Endothelial cell of umbilical vein (primary cell): ENCODE measurements at regions not wholly inside any gene's neighbourhood (a gene's known extent, or its start where the extent isn't known, plus 50 kb on each side); places are given as distances from the start of the nearest gene placed in this dataset.

Experiments
- BruUV-seq: library from RNA; stranded (reverse); fragments of 400-500 nt; replicated peaks from 2 replicates; lab custom pipeline; 2021; lab: Mats Ljungman, UMichigan
- CTCF ChIA-PET: fragments of 300-600, 350-600 bp; sonication (Branson Sonifier 250); formaldehyde crosslinking; loops from one replicate; lab custom pipeline; 2021; ENCODE audit warnings: antibody characterized with exemption, inconsistent platforms; lab: Charles Lee
- POLR2A ChIA-PET: fragments of 300-600, 350-600 bp; sonication (Branson Sonifier 250); formaldehyde crosslinking; loops from one replicate; lab custom pipeline; 2021; ENCODE audit warnings: antibody characterized with exemption, inconsistent platforms; lab: Charles Lee
- DNase-seq: peaks from one replicate; pipeline ENCODE4 v3.0.0-alpha.2; 2011; ENCODE audit warnings: low read depth, low spot score
- FAIRE-seq: peaks from 2 replicates; lab custom pipeline; 2011; peaks lifted over from hg19 to GRCh38; lab: Jason Lieb, UNC
- H2AFZ ChIP-seq: 2 replicates; pipeline ENCODE4 v1.6.0; 2012; ENCODE audit warnings: low read depth, low read length, control low read depth, inconsistent platforms
- H3K27ac ChIP-seq: 2 replicates; pipeline ENCODE4 v1.5.1; 2011; ENCODE audit warnings: low read depth, mild to moderate bottlenecking, control low read depth, low read length, moderate library complexity; ENCODE audit not compliant: insufficient read depth
- H3K27me3 ChIP-seq, 2 experiments: 2 replicates each; pipeline versions ENCODE4 v1.6.0 to v1.6.1; 2011; ENCODE audit warnings: low read length in 2 of 2, mixed read lengths in 1 of 2; ENCODE audit not compliant: control insufficient read depth in 2 of 2, insufficient read depth in 2 of 2
- H3K36me3 ChIP-seq, 2 experiments: 2 replicates in 1 of 2; 3 replicates in 1 of 2; pipeline ENCODE4 v1.5.1; 2011; ENCODE audit warnings: low read length in 2 of 2, mild to moderate bottlenecking in 1 of 2, moderate library complexity in 1 of 2; ENCODE audit not compliant: control insufficient read depth in 2 of 2, insufficient read depth in 2 of 2; ENCODE audit errors: extremely low read depth in 1 of 2
- H3K4me1 ChIP-seq: 3 replicates; pipeline ENCODE4 v1.5.1; 2011; ENCODE audit warnings: mild to moderate bottlenecking, low read length; ENCODE audit not compliant: control insufficient read depth, insufficient read depth; ENCODE audit errors: extremely low read depth
- H3K4me2 ChIP-seq: 2 replicates; pipeline ENCODE4 v1.6.1; 2011; ENCODE audit warnings: low read length, control low read depth, mixed read lengths; ENCODE audit not compliant: insufficient read depth
- H3K4me3 ChIP-seq, 3 experiments: fragments of 200-600 bp in 1 of 3; sonication (generic), shearing (Covaris generic) in 1 of 3; replicated peaks in 1 of 3; 2 replicates each; pipeline ENCODE4 v1.5.1; 2011 to 2016; ENCODE audit warnings: control low read depth in 3 of 3, low read length in 3 of 3, mild to moderate bottlenecking in 2 of 3, inconsistent platforms in 1 of 3, low read depth in 1 of 3, moderate library complexity in 1 of 3; ENCODE audit not compliant: insufficient read depth in 1 of 3
- H3K79me2 ChIP-seq: 2 replicates; pipeline ENCODE4 v1.6.0; 2012; ENCODE audit warnings: low read length, inconsistent platforms; ENCODE audit not compliant: control insufficient read depth, insufficient read depth
- H3K9ac ChIP-seq: replicated peaks from 2 replicates; pipeline ENCODE3; 2011; ENCODE audit warnings: low read length, control low read depth; ENCODE audit not compliant: insufficient read depth; ENCODE audit errors: extremely low read depth
- H3K9me1 ChIP-seq: replicated peaks from 3 replicates; pipeline ENCODE4 v1.6.0; 2011; ENCODE audit warnings: mild to moderate bottlenecking, low read length; ENCODE audit not compliant: control insufficient read depth, insufficient read depth; ENCODE audit errors: extremely low read depth
- H3K9me3 ChIP-seq: replicated peaks from 2 replicates; pipeline ENCODE4 v1.5.1; 2012; ENCODE audit warnings: low read length, inconsistent platforms; ENCODE audit not compliant: control insufficient read depth, insufficient read depth
- H4K20me1 ChIP-seq: replicated peaks from 2 replicates; pipeline ENCODE3; 2011; ENCODE audit warnings: mild to moderate bottlenecking, low read length; ENCODE audit not compliant: control insufficient read depth, insufficient read depth; ENCODE audit errors: extremely low read depth
- CTCF ChIP-seq, 2 donors: IDR thresholded peaks; 1 replicate in 1 of 2; 2 replicates in 1 of 2; pipeline ENCODE4 v1.5.1; 2011; ENCODE audit warnings: low read length in 2 of 2, mild to moderate bottlenecking in 2 of 2, moderate library complexity in 2 of 2, control low read depth in 1 of 2, inconsistent platforms in 1 of 2, low read depth in 1 of 2; ENCODE audit not compliant: insufficient read depth in 1 of 2; ENCODE audit errors: extremely low read depth in 1 of 2
- EZH2 ChIP-seq: IDR thresholded peaks from 2 replicates; pipeline ENCODE4 v1.6.1; 2012; ENCODE audit warnings: borderline replicate concordance, low read depth, mild to moderate bottlenecking, moderate library complexity, low read length, inconsistent platforms; ENCODE audit not compliant: severe bottlenecking
- FOS ChIP-seq: IDR thresholded peaks from 2 replicates; pipeline ENCODE4 v1.6.1; 2011; ENCODE audit warnings: mild to moderate bottlenecking, low read length, moderate library complexity, borderline replicate concordance; ENCODE audit not compliant: insufficient read depth
- GATA2 ChIP-seq: IDR thresholded peaks from 2 replicates; pipeline ENCODE4 v1.7.0; 2011; ENCODE audit warnings: low read depth, mild to moderate bottlenecking, moderate library complexity, mixed read lengths, low read length; ENCODE audit not compliant: insufficient read length, insufficient read depth
- JUN ChIP-seq: IDR thresholded peaks from 2 replicates; pipeline ENCODE4 v1.6.1; 2011; ENCODE audit warnings: borderline replicate concordance, low read depth; ENCODE audit not compliant: insufficient read length, insufficient read depth
- MAX ChIP-seq: IDR thresholded peaks from 2 replicates; pipeline ENCODE4 v1.6.1; 2011; ENCODE audit not compliant: insufficient read depth, insufficient read length
- MYC ChIP-seq: IDR thresholded peaks from one replicate; pipeline ENCODE4 v1.6.1; 2011; ENCODE audit warnings: mild to moderate bottlenecking, low read depth, low read length
- POLR2AphosphoS5 ChIP-seq: IDR thresholded peaks from 2 replicates; pipeline ENCODE4 v1.6.1; 2012; ENCODE audit warnings: low read depth, mild to moderate bottlenecking, control low read depth, low read length, moderate library complexity; ENCODE audit not compliant: insufficient read depth
- dilution Hi-C: fragments of 300-500 bp; cut with MboI; formaldehyde crosslinking; loops from one replicate; pipeline ENCODE4 v1.15.0; 2019; ENCODE audit warnings: low sequenced_read_pairs; ENCODE audit not compliant: extremely low pct_ligation_motif_present
- intact Hi-C: fragments of 100-400 bp; cut with micrococcal nuclease; formaldehyde crosslinking; loops from one replicate; pipeline ENCODE4 v1.10.0; 2022

GRCh38 chr7:119825091-119825655 lies 447.8 kb upstream of the KCND2 start:
- no peak overlapping the region for H3K9ac ChIP-seq
- DNase-seq = no peak
- BruUV-seq = no TSS peak
- H3K27ac ChIP-seq = no peak overlapping the region
- H3K9me3 ChIP-seq = no peaks in the 10 kb centered on the region
- ChIA-PET POLR2A (no interaction called here), CTCF (interaction anchor here (1.2 to 1.4 kb wide), 2 partner anchors 12 to 26 kb away, joined by 3 to 4 read pairs; no protein-coding TSS in a partner anchor)
- no peaks in the 10 kb centered on the region for H4K20me1 ChIP-seq
- dilution Hi-C loops = no loop called here
- H3K36me3 ChIP-seq = no peaks in the 10 kb centered on the region
- FAIRE-seq = no peak
- H3K27me3 ChIP-seq = no peaks in the 10 kb centered on the region
- intact Hi-C loops = no loop called here
- no peaks in the 10 kb centered on the region for H3K4me1 ChIP-seq
- TF ChIP-seq MAX (no peak), GATA2 (no peak), POLR2AphosphoS5 (no peak), JUN (no peak), MYC (no peak), CTCF (IDR thresholded peaks at IDR 0.05; ENCODE audit: extremely low read depth in 1 of 2, insufficient read depth in 1 of 2, low read depth in 1 of 2, low read length in 2 of 2) (no peak), FOS (no peak), EZH2 (no peak)
- H3K9me1 ChIP-seq = no peaks in the 10 kb centered on the region
- H2AFZ ChIP-seq = no peak overlapping the region
- H3K79me2 ChIP-seq = no peaks in the 10 kb centered on the region
- H3K4me2 ChIP-seq = no peak overlapping the region
- no peak overlapping the region for H3K4me3 ChIP-seq
